Keratinocyte (primary cell): ENCODE measurements at regions not wholly inside any gene's neighbourhood (a gene's known extent, or its start where the extent isn't known, plus 50 kb on each side); places are given as distances from the start of the nearest gene placed in this dataset.

Experiments used
- EZH2 ChIP-seq: IDR thresholded peaks from one replicate; pipeline ENCODE4 v1.6.1; 2012; ENCODE audit warnings: inconsistent platforms, mild to moderate bottlenecking, low read length, moderate library complexity
- TF ChIP-seq, protein P1 (sequence below), 3 experiments: IDR thresholded peaks in 1 of 3; conservative IDR thresholded peaks in 1 of 3; optimal IDR thresholded peaks in 1 of 3; 2 replicates in 2 of 3; 3 replicates in 1 of 3; pipeline versions ENCODE3 to v1.5.1; 2011; ENCODE audit warnings: low read length in 3 of 3, mild to moderate bottlenecking in 3 of 3, moderate library complexity in 2 of 3, control low read depth in 1 of 3, inconsistent platforms in 1 of 3; ENCODE audit not compliant: insufficient read depth in 2 of 3; ENCODE audit errors: extremely low read depth in 1 of 3

DNA sequence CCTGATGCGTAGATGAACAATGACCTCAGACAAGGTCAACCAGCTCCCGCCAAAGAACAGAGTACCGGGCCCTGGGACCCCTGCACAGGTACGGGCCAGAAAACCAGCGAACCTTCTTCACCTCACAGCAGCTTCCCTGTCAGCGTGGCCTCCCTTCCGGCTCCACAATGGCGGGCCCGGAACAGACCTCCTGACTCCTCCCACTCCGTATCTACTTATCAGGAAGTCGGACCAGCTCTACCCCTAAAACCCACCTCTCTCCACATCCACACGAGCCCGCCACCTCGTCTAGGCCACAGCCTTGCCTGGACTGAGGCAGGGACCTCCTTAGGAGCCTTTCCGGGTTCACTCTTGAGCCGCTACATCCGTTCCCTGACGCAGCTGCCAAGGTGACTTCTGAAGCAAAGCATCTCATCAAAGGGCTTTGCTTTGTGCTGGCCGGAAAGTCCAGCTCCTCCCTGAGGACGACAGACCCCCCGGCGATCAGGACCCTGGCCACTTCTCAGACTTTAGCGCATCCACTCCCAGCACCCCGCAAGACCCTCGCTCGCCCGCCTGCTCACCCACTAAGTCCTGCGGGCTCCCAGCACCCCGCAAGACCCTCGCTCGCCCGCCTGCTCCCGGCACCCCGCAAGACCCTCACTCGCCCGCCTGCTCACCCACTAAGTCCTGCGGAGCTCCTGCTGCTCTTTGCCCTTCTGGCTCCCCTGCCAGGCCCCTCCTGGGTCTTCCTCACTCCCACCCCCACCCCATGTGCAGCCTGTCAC is 308.3 kb upstream of the FOXQ1 start:
- TF ChIP-seq, protein P1, sequence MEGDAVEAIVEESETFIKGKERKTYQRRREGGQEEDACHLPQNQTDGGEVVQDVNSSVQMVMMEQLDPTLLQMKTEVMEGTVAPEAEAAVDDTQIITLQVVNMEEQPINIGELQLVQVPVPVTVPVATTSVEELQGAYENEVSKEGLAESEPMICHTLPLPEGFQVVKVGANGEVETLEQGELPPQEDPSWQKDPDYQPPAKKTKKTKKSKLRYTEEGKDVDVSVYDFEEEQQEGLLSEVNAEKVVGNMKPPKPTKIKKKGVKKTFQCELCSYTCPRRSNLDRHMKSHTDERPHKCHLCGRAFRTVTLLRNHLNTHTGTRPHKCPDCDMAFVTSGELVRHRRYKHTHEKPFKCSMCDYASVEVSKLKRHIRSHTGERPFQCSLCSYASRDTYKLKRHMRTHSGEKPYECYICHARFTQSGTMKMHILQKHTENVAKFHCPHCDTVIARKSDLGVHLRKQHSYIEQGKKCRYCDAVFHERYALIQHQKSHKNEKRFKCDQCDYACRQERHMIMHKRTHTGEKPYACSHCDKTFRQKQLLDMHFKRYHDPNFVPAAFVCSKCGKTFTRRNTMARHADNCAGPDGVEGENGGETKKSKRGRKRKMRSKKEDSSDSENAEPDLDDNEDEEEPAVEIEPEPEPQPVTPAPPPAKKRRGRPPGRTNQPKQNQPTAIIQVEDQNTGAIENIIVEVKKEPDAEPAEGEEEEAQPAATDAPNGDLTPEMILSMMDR (optimal IDR thresholded peaks at IDR 0.05 in 1 of 3, IDR thresholded peaks at IDR 0.05 in 1 of 3, conservative IDR thresholded peaks at IDR 0.05 in 1 of 3; ENCODE audit: extremely low read depth in 1 of 3, insufficient read depth in 2 of 3, low read length in 3 of 3) = no peak
- TF ChIP-seq EZH2 = no peak
